ENCODE measurements at regions not wholly inside any gene's neighbourhood (a gene's known extent, or its start where the extent isn't known, plus 50 kb on each side); places are given as distances from the start of the nearest gene placed in this dataset.

DNA sequence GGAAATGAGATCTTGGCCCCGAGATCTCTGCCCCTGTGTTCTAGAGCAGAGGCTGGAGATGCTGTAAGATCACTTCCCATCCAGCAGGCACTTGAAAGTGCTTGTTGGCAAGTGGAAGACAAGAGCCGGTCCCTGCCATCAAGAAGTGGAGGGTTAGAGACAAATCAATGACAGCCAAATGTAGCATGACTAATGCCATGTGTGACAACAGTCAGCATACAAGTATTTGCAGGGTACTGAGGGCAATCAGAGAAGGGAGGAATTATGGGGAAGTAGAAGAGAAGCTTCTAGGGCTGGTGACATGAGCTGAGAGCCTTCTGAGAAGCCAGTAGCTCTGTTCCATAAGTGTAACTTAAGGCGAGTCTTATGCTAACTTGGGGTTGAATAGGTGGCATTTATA, 58.6 kb downstream of the TMEM17 start:
- no peak for DNase-seq (ENCODE audit: low spot score)

DNA sequence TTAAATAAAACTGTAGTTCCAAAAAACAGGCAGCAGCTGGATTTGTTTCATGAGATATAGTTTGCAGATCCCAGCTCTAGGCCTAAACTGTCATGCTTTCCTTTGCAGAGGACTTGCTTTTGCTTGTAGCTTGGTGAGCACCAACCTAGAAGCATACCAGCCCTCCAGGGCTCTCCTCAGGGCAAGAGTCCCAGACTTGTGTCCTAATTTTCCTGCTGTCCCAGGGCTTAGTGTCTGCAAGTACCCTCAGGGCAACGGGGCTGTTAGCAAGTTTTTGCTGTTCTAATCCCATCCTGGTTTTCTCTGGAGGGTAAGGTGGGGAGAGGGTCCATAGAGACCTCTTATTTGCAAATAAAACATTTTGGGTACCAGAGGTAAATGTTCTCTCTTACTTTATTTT, 59.5 kb downstream of the TMEM17 start:
- no peak for DNase-seq (ENCODE audit: low spot score)

DNA sequence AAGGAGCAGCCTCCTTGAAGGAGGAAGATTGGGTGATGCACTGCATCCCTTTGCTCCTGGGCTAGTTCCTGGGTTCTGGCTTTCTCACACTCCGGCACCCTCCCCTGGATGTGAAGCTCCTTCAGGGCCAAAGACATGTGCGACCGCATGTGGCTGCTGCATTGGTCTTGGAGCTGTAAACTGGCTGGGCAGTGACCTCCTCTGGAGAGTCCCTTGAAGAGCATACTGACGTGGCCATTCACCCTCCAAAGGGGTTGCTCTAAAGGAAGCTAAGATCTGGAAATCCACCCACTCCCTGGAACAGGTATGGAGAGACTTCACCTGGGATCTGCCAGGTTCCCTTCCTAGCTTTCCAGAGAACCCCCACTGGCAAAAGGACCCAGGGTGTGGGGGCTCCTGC, 62.1 kb downstream of the TMEM17 start:
- no peak for DNase-seq (ENCODE audit: low spot score)

DNA sequence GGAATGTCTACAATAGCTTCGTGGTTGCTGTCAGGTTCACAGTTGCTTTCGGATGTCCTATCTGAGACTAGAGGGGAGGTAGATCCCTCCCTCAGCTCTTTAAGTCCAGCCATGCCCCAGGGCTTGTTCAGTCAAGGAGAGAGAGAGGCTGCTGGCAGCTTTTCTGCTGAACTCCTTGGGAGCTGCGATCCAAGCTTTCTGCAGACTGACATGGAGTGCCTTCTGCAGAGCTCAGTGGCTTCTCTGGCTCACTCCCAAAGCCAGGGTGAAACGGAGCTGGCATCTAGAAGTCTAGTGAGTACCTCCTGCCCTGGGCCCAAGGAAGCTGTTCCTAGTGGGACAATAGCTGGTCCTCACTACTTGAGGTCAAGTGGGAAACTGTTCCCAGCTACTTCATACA, 62.5 kb downstream of the TMEM17 start:
- DNase-seq (ENCODE audit: low spot score), result no peak

DNA sequence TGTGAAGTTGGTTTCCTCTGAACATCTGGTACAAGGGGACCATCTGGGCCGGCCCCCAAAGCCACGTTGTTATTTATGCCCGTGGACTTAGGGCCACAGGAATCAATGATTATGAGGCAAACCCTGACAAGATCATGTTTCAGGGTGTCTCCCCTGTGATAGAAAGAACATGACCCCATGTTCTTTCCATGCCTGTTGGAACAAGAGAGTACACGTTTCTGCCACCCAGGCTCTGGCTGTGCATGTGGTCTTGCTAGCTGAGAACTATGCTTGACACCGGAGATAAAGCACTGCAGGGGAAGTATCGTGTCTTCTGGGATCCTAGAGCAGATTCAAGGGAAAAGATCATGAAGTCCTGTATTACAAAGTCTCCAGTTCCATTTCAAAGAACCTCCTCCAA, 64.2 kb downstream of the TMEM17 start:
- no peak for DNase-seq (ENCODE audit: low spot score)

DNA sequence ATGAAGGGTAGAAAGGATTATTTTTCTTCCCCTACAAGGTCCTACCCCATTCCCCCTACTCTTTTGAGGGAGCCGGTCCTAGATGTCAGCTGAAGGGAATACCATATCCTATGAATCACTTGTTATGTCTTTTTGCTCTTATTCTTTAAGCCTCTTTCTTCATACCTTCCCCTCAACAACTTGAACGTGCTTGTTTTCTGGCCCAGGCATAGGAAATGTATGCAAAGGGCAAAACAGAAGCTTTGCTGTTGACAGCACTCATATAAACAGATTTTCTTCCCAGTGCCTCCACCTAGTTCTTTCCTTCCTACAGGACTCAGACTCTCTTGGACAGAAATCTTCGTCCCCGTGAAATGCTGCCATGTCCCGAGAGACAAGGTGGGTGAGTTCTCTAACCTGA, 64.6 kb downstream of the TMEM17 start:
- no peak for DNase-seq (ENCODE audit: low spot score)

DNA sequence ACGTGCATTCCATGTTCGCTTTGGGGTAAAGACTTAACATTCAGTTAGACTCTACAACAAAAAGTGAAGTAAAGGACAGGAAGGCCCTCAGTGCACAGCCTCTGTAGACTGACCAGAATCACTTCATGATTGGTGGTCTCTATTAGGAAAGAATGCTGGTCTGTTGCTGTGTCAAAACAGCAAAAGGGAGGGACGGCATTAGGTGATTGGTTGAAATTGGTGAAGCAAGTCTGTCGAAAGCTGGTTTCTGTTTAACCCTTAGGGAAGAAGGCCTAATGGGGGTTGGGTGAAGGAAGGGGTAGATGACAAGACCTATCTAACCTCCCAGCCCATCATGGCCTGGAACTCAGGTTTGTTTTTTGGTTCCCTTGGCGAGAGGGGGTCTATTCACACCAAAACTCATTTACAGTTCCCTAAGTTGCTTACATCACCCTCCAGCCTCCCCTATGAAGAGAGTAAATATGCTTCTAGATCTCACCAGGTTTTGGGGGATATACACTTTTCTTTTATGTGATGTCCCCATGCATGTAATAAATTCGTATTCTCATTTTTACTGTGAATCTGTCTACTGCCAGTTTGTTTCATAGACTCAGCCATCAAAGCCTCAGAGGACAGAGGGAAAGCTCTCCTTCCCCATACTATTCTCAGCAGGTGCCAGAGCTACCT, 65.6 kb downstream of the TMEM17 start:
- DNase-seq (ENCODE audit: low spot score), result no peak

DNA sequence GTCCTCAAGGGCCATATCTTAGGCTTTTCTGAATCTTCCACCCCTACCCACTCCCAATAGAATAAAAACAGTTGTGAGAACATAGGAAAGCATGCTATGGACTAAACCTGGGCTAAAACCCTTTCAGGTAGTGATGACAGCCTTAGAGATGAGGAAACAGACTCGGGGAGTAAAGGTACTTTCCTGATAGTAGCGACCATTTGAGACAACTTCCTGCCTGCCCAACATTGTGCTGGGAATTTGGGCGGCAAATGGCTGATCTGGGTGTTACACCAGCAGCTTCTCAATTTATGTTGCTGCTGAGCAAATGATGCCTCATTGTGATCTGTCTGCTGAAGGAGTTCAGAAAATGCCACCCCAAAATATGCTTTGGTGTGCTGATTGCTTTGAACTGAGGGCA, 66.6 kb downstream of the TMEM17 start:
- DNase-seq (ENCODE audit: low spot score), result no peak

DNA sequence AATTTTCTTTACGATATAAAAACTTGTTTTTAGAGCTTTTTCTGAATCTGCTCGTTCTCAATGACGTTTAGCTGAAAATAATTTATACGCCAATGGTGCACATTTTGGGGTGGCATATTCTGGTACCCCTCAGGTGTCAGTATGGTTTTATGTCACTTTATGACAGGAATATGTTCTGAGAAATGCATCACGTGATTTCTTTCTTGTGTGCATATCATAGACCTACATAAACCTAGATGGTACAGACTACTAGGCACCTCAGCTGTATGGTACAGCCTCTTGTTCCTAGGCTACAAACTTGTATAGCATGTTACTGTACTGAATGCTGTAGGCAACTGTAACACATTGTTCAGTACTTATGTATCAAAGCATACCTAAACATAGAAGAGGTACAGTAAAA, 68.2 kb downstream of the TMEM17 start:
- DNase-seq (ENCODE audit: low spot score), result no peak

DNA sequence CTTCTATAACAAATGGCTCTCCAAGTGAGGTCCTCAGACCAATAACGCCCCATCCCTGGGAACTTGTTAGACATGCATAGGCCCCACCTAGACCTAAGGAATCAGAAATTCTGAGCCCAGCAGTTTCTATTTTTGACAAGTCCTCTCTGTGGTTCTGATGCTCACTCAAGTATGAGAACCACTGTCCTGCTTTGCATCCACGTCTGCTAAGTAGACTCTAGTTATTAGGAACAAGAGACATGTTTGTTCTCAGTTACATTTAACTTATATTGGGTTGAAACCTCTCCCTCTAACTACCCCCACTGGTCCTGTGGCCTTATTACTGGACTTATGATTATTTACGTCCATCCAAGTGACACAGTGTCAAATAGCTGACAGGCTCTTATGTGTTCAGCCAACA, 70.3 kb downstream of the TMEM17 start:
- no peak for DNase-seq (ENCODE audit: low spot score)

DNA sequence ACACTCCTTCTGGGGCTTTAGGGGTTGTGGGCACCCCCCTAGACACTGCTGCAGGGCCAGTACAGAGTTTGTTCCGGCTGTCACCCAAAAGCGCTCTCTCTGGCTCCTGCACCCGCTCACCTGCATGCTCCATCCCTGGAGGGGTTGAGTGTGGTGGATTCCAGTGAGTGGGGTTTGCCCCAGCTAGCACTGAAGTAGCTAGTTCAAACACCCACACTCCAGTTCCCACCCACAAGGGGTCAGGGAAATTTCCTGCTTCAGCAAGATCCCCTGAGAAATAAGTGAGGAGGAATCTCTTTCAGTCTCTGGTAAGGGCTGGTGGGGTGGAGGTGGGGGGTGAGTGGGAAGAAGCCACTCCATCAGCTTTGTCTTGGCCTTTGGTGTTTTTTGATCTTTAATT, 73.6 kb downstream of the TMEM17 start:
- no peak for DNase-seq (ENCODE audit: low spot score)

DNA sequence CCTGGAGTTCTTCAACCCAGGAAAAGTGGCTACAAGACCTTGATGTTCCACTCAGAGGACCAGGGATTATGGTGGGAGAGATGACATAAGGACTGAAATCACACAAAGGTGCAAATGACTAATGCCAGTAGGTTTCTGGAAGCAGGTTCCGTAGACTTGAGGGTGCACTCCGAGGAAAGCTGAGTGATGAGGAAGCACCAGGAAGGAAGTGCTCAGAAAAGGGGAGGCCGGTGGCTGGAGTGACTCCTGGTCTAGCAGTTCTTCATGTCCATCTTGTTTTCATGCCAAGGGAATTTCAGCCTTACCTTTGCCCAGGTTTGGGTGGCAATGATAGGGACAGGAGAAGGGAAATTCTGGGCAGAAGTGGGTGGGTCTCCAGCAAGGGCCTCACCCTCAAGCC, 74.5 kb downstream of the TMEM17 start:
- no peak for DNase-seq (ENCODE audit: low spot score)

DNA sequence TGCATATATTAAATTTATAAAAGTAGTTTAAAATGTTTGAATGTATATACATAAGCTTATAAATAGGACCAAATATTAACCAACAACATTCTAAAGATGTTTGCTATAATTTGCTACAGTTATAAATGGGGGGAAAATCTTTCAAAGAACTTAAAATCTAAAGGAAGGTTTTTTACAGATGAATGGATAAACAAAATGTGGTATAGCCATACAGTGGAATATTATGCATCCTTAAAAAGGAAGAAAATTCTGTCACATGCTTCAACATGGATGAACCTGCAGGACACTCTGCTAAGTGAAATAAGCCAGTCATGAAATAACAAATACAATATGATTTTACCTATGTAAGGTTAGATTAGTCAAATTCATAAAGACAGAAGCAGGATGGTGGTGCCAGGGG, 75.8 kb downstream of the TMEM17 start:
- no peak for DNase-seq (ENCODE audit: low spot score)

DNA sequence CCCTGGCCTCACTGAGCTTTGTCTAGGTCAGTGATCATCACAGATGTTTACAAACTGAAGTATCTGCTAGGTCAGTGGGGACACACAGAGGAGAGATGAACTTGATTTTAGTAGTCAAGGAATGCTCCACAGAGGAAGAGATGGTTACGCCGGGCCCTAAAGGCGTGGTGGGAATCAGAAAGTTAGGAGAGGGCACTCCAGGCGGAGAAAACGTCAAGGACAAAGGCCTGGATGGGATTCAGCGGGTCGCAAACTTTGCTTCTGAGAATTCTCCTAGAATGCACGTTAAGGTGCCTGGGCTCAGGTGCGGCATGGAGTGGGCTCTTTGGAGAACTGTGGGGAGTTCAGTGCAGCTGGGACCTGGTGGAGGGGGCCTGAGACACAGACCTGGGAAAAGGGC, 78.8 kb downstream of the TMEM17 start:
- no peak for DNase-seq (ENCODE audit: low spot score)

DNA sequence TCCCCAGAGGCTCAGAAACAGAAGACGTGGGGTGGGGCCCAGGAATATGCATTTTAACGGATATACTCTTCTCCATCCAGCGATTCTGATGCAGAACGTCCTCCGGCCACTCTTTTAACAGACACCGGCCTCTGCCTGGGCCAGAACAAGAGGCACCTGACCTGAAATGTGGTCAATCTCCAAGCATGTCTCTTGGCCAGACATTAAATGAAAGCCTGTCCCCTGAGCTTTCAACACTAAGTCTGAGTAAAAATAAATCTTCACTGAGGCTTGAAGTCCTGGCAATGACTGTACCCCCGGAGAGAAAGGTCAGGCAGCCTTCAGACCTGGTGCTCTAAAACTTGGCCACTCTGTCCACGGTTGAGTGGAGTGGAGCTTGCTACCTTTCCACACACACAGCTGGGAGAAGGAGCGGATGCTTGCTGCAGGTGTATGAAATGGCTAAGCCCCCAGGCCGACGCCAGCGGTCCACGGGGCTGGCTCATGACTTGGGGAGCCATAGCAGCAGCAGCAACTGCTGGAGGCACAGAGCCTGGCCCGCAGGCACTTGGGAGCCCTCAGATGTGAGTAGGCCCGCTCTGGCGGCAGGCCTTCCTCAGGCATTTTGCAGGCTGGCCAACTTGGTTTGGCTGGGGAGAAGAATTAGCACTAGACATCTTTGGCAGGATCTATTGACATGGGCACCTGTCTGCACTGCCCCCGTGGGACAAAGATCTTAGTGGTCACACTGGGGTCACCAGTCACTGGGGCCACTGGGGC, 79.7 kb downstream of the TMEM17 start:
- DNase-seq (ENCODE audit: low spot score), result no peak

DNA sequence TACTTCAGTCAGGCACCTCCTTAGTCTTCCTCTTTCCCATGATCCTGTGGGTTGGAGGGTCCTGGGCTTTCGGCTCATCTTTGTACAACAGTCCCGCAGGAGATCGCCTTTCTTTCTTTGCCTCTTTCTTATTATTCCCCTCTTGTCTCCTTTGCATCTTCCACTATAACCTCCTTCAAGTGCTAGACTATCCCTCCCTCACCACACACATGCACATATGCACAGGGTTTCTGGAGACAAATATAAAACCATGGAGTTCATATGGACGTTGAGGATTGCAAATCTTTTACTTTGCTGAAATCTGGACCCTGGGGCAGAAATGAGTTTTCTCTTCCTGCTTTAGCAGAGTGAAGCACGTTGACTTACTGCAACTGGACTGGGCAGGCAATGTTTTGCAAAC, 80.3 kb downstream of the TMEM17 start:
- no peak for DNase-seq (ENCODE audit: low spot score)

DNA sequence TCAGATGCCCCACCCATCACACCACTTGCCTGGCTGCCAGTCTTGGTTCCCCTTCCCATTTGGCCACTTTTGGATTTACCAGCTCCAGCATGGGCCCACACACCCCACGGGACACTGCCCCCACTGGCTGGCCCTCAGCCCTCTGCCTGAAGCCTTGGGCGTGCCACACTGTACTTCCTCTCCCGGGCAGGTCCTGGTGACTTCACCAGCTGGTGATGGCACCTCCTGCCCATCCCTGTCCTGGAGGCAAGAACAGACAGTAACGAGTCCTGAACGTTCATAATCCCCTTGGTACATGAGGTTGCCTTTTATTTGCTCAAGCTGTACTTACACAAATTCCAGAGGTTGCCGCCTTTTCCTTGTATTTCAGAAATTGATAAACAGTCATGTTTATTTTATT, 81.1 kb downstream of the TMEM17 start:
- peak; percentile 27 for DNase-seq (ENCODE audit: low spot score)

DNA sequence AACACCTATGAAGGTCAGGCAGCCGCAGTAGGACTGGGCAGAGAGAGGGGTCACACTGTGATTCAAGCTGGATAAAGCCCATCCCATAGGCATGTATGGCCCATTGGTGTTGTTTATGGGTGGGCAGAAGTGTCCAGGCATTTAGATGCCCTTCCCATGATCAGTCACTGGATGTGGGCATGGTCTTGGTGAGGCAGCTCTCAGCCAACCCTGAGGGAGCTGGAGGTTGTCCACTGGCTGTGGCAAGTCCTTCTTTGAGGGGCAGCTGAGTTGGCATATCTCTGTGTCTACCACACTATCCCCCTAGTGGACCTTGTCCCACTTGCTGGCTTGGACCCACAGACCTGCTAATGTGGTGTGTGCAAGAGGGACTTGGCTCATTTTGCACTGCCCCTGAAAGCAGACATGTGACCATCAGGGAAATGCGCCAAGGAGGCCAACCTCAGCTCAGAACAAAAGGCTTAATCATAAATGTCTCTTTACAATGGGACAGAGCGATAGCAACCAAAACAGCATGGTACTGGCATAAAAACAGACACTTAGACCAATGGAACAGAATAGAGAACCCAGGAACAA, 82.0 kb downstream of the TMEM17 start:
- no peak for DNase-seq (ENCODE audit: low spot score)

DNA sequence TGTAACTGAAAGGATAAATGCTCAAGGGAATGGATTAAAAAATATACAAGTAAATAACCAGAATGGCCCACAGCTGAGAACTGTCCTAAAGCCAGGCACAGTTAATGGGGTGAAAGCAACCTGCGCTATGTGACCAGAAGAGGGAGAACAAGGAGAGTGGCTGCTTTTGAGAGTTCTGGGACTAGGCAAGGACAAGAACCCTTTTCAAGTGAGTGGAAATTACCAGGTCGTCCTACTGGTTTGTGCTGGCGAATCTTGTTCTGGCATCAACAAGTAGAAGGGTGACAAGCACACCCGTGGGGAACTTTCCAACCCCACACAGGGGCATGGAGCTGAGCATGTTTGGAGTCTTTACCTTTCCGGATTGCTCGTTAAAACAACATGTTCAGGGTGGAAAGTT, 82.8 kb downstream of the TMEM17 start:
- DNase-seq (ENCODE audit: low spot score), result no peak

DNA sequence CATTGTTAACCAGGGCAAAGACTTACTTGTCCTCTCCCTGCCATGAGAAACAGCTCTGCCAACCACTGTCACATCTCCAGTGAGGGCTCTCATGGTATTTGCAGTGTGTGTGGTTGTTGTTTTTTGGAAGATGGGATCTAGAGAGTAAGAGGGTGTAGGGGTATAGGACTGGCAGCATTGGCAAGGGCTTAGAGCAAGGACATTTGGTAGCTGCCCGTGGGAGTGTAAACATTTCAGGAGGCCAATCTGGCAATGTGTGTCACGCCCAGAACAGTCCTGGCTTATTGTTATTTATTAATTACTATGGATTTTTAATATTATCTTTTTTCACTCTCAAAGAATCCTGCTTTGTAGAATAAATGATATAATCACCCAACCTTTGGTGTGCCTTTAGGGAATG, 90.5 kb downstream of the TMEM17 start:
- DNase-seq (ENCODE audit: low spot score), result no peak

DNA sequence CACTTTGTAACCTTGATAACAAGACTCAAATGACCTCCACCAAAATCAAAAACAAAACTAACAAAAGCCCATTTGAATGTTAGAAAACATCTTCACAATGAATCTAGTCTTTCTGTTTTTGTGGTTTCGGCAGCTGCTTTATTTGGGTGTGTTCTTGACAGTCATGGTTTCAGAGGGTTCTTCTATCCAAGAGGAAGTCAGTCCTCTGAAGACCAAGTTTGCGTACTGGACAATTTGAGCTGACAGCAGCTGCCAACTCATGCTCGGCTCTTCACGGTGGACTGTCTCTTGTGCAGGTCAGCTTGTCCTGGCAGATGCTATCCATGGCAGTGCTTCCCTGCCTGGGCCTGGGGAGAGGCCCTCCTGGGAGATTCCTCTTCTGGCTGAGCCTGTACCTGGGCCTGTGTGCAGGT, 91.0 kb downstream of the TMEM17 start:
- DNase-seq (ENCODE audit: low spot score), result no peak

DNA sequence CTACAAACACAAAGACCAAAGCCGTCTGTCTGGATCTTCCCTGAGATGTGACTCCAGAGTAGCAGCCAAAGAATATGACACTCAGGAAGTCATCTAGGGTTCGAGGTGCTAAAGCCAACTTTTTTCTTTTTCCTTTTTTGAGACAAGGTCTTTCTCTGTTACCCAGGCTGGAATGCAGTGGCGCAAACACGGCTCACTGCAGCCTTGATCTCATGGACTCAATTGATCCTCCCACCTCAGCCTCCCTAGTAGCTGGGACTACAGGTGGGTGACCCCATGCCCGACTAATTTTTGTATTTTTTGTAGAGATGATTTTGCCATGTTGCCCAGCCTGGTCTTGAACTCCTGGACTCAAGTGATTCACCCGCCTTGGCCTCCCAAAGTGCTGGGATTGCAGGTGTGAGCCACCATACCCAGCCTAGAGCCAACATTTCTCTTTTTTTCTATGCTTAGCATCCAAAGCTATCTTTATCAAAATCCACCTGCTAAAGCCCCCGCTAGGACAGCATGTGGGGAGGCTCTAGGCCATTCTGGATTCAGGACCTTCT, 92.8 kb downstream of the TMEM17 start:
- DNase-seq (ENCODE audit: low spot score), result no peak

DNA sequence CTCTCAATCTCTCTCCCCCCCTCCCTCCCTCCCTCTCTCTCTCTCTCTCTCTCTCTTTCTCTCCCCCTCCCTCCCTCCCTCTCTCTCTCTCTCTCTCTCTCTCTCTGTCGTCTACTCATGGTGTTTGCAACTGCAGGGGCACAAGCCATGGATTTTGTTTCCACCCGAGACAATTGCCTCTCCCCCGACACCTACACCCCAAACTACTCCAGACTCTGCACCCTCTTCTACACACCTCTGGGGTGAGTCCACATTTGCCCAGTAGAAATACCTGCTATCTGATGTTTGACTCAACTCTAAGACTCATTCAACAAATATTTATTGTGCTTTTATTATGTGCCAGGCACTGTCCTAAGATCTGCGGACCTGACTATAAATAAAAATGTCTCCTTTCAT, 93.7 kb downstream of the TMEM17 start:
- DNase-seq (ENCODE audit: low spot score), result no peak

Data from LoVo (cell line).